ENCODE measurements at regions not wholly inside any gene's neighbourhood (a gene's known extent, or its start where the extent isn't known, plus 50 kb on each side); places are given as distances from the start of the nearest gene placed in this dataset.

- H3K4me2 ChIP-seq (ENCODE audit: insufficient read depth, low read length) = no peak overlapping the region
- ATAC-seq = no peak
- H3K4me1 ChIP-seq (replicated peaks in 1 of 2; ENCODE audit: control insufficient read depth in 2 of 2, insufficient read depth in 2 of 2, low read length in 2 of 2) = no peaks in the 10 kb centered on the region
- no peak overlapping the region for H3K27ac ChIP-seq (ENCODE audit: extremely low read depth, low read depth, low read length)
- H3K9me1 ChIP-seq (ENCODE audit: control insufficient read depth, insufficient read depth, low read length) = no peaks in the 10 kb centered on the region
- H3K9ac ChIP-seq (ENCODE audit: insufficient read depth in 1 of 2, low read depth in 2 of 2, low read length in 2 of 2) = no peak overlapping the region
- WGBS (ENCODE audit: insufficient coverage, low coverage, missing lambda C conversion rate) = 0% methylated on average over 1 of the region's 1 CpG
- H3K36me3 ChIP-seq (ENCODE audit: control insufficient read depth, insufficient read depth, low read length) = no peaks in the 10 kb centered on the region
- no peaks in the 10 kb centered on the region; the same call in 1 of the 2 replicates for H3K9me3 ChIP-seq (replicated peaks; ENCODE audit: control insufficient read depth, insufficient read depth, low read depth, low read length)
- no peak overlapping the region for H3K4me3 ChIP-seq
- intact Hi-C loops (cut with micrococcal nuclease) (no loop called here), in situ Hi-C loops (cut with MboI) (no loop called here)
- no TSS peak for BruUV-seq (replicated peaks)
- H2AFZ ChIP-seq (ENCODE audit: low read depth, low read length) = no peak overlapping the region
- no peaks in the 10 kb centered on the region for H3K27me3 ChIP-seq (ENCODE audit: control insufficient read depth in 2 of 2, insufficient read depth in 2 of 2, low read length in 2 of 2)
- no peaks in the 10 kb centered on the region for H3K79me2 ChIP-seq (ENCODE audit: control insufficient read depth, insufficient read depth, low read length)
- no peak for TF ChIP-seq MAFG (tag; conservative IDR thresholded peaks at IDR 0.05)
- TF ChIP-seq BRD9 (IDR thresholded peaks at IDR 0.05; ENCODE audit: low read depth, partially characterized antibody) = no peak
- no peak for TF ChIP-seq ZBTB33 (CRISPR knock-in tag; IDR thresholded peaks at IDR 0.05)
- TF ChIP-seq XRCC4 (IDR thresholded peaks at IDR 0.05; ENCODE audit: extremely low read depth, insufficient read depth, insufficient read length) = no peak
- no peak for TF ChIP-seq ZNF175 (CRISPR knock-in tag; IDR thresholded peaks at IDR 0.05; ENCODE audit: low read depth)
- TF ChIP-seq E4F1 (CRISPR knock-in tag; IDR thresholded peaks at IDR 0.05; ENCODE audit: borderline replicate concordance) = no peak
- TF ChIP-seq MCM2 (IDR thresholded peaks at IDR 0.05; ENCODE audit: low read depth) = no peak
- no peak for TF ChIP-seq MTA2 (IDR thresholded peaks at IDR 0.05; ENCODE audit: low read depth)
- no peak for TF ChIP-seq RAD21 (CRISPR knock-in tag; conservative IDR thresholded peaks at IDR 0.05 in 1 of 2, IDR thresholded peaks at IDR 0.05 in 1 of 2)
- TF ChIP-seq RNF2 (IDR thresholded peaks at IDR 0.05) = no peak
- TF ChIP-seq DEAF1 (CRISPR knock-in tag; IDR thresholded peaks at IDR 0.05) = no peak
- TF ChIP-seq ZBTB8A (IDR thresholded peaks at IDR 0.05; ENCODE audit: partially characterized antibody) = no peak
- TF ChIP-seq HNRNPLL (IDR thresholded peaks at IDR 0.05; ENCODE audit: low read depth, low read length, poor library complexity, severe bottlenecking) = no peak
- TF ChIP-seq ZBTB49 (CRISPR knock-in tag; IDR thresholded peaks at IDR 0.05; ENCODE audit: borderline replicate concordance) = no peak
- FAIRE-seq = no peak
- H4K20me1 ChIP-seq (replicated peaks; ENCODE audit: control insufficient read depth, insufficient read depth, low read length) = no peaks in the 10 kb centered on the region
- ChIA-PET CTCF (ENCODE audit: low intra/inter-chr PET ratio) (no interaction called here), POLR2A (no interaction called here)
- DNase-seq (ENCODE audit: extremely low read depth in 1 of 4, low spot score in 3 of 4) = no peak
These were observed 300.1 kb downstream of the MFSD1 start for GRCh38 chr3:159102001-159102400.
